ENCODE measurements at regions not wholly inside any gene's neighbourhood (a gene's known extent, or its start where the extent isn't known, plus 50 kb on each side); places are given as distances from the start of the nearest gene placed in this dataset.

DNA sequence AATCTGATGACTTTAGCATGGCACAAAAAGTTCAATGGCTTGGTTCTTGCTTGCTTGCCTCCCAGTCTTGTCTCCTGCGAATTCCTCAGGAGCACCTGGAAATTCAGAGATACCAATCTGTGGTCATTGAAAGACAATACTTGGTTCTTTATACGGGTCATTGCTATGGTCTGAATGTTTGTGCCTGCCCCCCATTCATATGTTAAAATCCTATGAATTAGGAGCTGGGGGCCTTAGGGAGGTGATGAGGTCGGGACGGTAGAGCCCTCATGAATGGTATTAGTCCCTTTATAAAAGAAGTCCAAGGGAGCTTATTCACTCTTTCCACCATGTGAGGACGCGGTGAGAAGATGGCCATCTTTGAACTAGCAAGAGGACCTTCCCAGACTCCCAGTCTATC, 721.8 kb downstream of the UTRN start:
- TF ChIP-seq, protein P1, sequence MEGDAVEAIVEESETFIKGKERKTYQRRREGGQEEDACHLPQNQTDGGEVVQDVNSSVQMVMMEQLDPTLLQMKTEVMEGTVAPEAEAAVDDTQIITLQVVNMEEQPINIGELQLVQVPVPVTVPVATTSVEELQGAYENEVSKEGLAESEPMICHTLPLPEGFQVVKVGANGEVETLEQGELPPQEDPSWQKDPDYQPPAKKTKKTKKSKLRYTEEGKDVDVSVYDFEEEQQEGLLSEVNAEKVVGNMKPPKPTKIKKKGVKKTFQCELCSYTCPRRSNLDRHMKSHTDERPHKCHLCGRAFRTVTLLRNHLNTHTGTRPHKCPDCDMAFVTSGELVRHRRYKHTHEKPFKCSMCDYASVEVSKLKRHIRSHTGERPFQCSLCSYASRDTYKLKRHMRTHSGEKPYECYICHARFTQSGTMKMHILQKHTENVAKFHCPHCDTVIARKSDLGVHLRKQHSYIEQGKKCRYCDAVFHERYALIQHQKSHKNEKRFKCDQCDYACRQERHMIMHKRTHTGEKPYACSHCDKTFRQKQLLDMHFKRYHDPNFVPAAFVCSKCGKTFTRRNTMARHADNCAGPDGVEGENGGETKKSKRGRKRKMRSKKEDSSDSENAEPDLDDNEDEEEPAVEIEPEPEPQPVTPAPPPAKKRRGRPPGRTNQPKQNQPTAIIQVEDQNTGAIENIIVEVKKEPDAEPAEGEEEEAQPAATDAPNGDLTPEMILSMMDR (conservative IDR thresholded peaks at IDR 0.05; ENCODE audit: low read depth, low read length): no peak
- DNase-seq (ENCODE audit: low read depth): no peak
- H3K4me3 ChIP-seq (ENCODE audit: low read depth, low read length): no peak overlapping the region

DNA sequence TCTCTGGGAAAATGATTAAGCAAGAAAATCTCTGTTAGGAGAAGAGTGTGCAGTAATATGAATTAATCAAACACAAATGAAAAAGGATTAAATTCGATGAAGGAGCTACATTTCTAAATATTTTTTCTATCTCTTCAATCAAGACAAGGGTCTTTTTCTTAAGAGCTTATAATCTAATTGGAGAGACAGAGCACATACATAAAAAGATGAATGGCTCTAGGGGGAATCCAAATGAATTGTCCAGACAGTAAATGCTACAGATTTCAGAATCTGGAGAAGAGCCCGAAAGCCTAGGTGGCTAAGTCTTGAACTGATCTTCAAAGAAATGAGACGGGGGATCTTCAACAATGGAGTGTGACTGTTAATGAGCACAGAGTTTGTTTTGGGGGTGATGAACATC, 723.6 kb downstream of the UTRN start:
- no peak overlapping the region for H3K4me3 ChIP-seq (ENCODE audit: low read depth, low read length)
- TF ChIP-seq, protein P1 (conservative IDR thresholded peaks at IDR 0.05; ENCODE audit: low read depth, low read length): no peak
- no peak for DNase-seq (ENCODE audit: low read depth)

DNA sequence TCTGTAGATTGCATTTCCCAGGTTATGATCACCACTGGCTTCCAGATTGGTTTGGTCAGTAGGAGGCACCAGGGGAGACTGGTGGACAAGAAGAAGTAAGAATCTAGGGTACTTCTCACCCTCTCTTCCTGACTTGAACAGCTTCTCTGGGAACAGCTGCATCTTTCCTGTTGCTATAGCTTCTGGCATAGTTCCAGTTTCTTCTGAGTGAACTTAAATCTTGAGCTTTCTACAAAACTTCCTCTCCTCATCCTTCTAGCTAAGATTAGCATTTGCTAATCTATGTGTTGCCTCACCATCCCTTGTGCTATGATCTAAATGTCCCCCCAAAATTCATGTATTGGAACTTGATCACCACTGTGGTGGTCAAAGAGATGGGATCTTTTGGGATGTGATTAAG, 724.6 kb downstream of the UTRN start:
- peak; percentile 60 for DNase-seq (ENCODE audit: low read depth)
- no peak overlapping the region for H3K4me3 ChIP-seq (ENCODE audit: low read depth, low read length)
- TF ChIP-seq, protein P1 (conservative IDR thresholded peaks at IDR 0.05; ENCODE audit: low read depth, low read length): no peak

DNA sequence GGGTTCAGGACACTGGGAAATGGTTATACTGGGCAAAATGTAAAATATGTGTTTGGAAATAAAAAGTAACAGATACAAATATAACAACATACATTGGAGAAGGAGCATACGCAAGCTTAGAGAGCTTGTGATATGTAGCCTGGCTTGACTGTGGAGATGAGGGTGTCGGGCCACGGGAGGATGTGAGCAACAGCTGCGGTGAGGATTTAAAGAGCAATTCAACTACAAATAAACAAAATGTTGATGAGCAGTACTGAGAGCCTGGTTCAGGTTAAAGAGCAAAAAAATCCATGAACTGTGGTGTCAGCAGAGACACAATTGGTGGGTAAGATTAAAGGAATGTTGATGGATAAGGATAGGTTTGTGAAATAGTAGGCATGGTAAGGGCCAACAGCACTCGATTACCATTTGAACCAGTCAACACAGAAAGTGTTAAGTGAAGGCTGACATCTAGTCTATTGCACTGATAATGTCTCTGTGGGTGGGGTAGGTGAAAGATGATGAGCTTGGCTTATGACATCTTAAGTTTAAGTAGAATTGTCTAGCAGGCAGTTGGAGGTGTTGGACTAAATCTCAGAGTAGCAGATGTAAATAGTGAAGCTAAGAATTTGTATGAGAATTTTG, 723.2 kb downstream of the EPM2A start:
- TF ChIP-seq, protein P1 (conservative IDR thresholded peaks at IDR 0.05; ENCODE audit: low read depth, low read length): no peak
- peak; percentile 73 for DNase-seq (ENCODE audit: low read depth)
- no peak overlapping the region for H3K4me3 ChIP-seq (ENCODE audit: low read depth, low read length)

DNA sequence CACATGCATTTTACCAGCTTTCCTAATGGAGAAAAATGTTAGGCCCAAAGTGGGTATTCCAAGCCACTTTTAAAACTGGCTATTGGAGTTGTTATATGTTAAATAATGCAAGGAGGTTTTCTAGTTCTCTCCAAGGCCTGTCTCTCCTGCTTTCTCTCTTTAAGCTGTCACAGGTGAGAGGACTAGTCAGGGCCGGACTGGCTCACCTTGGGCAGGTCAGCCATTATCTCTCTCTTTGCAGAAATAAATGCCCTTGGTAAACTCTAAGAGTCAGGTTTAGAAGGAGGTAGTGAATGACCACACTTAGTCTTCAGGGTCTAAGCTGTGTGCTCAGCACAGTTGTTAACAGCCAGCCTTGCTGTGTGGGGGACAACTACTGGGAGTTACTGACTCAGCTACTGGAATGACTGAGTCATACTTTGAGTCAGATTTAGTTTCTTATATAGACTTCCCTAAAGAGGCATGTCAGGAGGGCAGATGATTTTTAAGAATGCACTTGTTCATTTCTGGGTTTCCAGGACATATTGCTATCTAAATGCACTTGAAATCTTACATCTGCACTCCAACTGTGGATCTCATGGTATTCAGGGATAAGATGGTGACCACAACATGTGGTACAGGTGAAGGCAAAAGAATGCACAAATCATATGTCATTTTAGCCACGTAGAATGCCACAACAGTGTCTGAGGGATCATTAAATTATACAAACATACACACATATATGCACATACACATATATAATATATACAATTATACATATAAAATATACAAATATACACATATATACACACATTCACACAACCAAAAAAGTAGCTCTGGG, 719.4 kb downstream of the EPM2A start:
- DNase-seq (ENCODE audit: low read depth): peak; percentile 94
- TF ChIP-seq, protein P1 (conservative IDR thresholded peaks at IDR 0.05; ENCODE audit: low read depth, low read length): no peak
- no peak overlapping the region for H3K4me3 ChIP-seq (ENCODE audit: low read depth, low read length)

DNA sequence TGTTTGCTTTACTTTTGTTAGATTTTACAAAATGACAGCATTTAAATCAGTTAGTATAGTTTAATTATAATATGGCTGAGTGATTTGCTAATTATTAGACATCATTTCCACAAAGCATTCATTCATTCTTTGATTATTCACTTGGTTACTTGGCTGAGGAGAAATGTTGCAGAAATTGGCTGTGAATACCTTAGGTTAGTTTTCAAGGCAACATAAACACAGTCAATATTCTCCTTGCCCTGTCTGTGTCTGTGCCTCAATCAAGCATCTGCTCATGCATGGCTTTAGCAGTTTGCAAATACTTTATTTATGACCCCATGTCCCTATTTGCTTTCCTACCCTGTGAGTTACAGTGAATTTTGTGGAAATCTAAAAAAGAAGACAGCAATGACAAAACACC, 718.3 kb downstream of the EPM2A start:
- TF ChIP-seq, protein P1 (conservative IDR thresholded peaks at IDR 0.05; ENCODE audit: low read depth, low read length): no peak
- H3K4me3 ChIP-seq (ENCODE audit: low read depth, low read length): no peak overlapping the region
- DNase-seq (ENCODE audit: low read depth): no peak

Measured in choroid plexus epithelial cell (primary cell).